Neural progenitor cell (in vitro differentiated cells): ENCODE measurements at regions not wholly inside any gene's neighbourhood (a gene's known extent, or its start where the extent isn't known, plus 50 kb on each side); places are given as distances from the start of the nearest gene placed in this dataset.

Experiments
- DNase-seq: peaks from one replicate; pipeline ENCODE4 v3.0.0-alpha.2; 2016; ENCODE audit warnings: low spot score
- H2AFZ ChIP-seq: fragments of 200-600 bp; sonication (generic); replicated peaks from 2 replicates; pipeline ENCODE4 v1.6.1; 2016; ENCODE audit warnings: antibody characterized with exemption
- H3F3A ChIP-seq: fragments of 200-600 bp; sonication (generic); 2 replicates; pipeline ENCODE4 v1.6.1; 2016; ENCODE audit warnings: antibody characterized with exemption, low read depth
- H3K27ac ChIP-seq: fragments of 200-600 bp; sonication (generic); 2 replicates; pipeline ENCODE4 v1.5.1; 2016; ENCODE audit warnings: mild to moderate bottlenecking
- H3K27me3 ChIP-seq: fragments of 200-600 bp; sonication (generic); 2 replicates; pipeline ENCODE4 v1.6.1; 2016; ENCODE audit warnings: mild to moderate bottlenecking, moderate library complexity
- H3K36me3 ChIP-seq: fragments of 200-600 bp; sonication (generic); 2 replicates; pipeline ENCODE4 v1.5.1; 2016
- H3K4me1 ChIP-seq: fragments of 200-600 bp; sonication (generic); 2 replicates; pipeline ENCODE4 v1.6.1; 2016; ENCODE audit warnings: mixed run types
- H3K4me2 ChIP-seq: fragments of 200-600 bp; sonication (generic); 2 replicates; pipeline ENCODE4 v1.6.1; 2016
- H3K4me3 ChIP-seq: fragments of 200-600 bp; sonication (generic); 2 replicates; pipeline ENCODE4 v1.5.1; 2016
- H3K79me2 ChIP-seq: fragments of 200-600 bp; sonication (generic); 2 replicates; pipeline ENCODE4 v1.6.1; 2016; ENCODE audit warnings: low read depth
- H3K9ac ChIP-seq: fragments of 200-600 bp; sonication (generic); 2 replicates; pipeline ENCODE4 v1.6.1; 2016
- H3K9me3 ChIP-seq: fragments of 200-600 bp; sonication (generic); 2 replicates; pipeline ENCODE4 v1.5.1; 2016; ENCODE audit warnings: low read depth
- H4K20me1 ChIP-seq: fragments of 200-600 bp; sonication (generic); 2 replicates; pipeline ENCODE4 v1.6.1; 2016; ENCODE audit warnings: low read depth
- H3K27ac Mint-ChIP-seq: 3 replicates; pipeline ENCODE4 v1.8.0; 2021; ENCODE audit warnings: mixed read lengths
- H3K27me3 Mint-ChIP-seq: 2 replicates; pipeline ENCODE4 v1.8.0; 2022; ENCODE audit warnings: low read depth, mild to moderate bottlenecking, inconsistent platforms, moderate library complexity, mixed read lengths; ENCODE audit not compliant: insufficient read depth
- H3K36me3 Mint-ChIP-seq: 3 replicates; pipeline ENCODE4 v1.8.0; 2021; ENCODE audit warnings: mixed read lengths
- H3K4me1 Mint-ChIP-seq: 3 replicates; pipeline ENCODE4 v1.8.0; 2021; ENCODE audit warnings: mixed read lengths
- H3K4me3 Mint-ChIP-seq: 3 replicates; pipeline ENCODE4 v1.8.0; 2021; ENCODE audit warnings: mild to moderate bottlenecking, moderate library complexity, mixed read lengths
- H3K9me3 Mint-ChIP-seq: 3 replicates; pipeline ENCODE4 v1.8.0; 2020; ENCODE audit warnings: mixed read lengths
- CTCF ChIP-seq: fragments of 200-600 bp; sonication (generic); IDR thresholded peaks from 2 replicates; pipeline ENCODE4 v1.5.1; 2017; ENCODE audit warnings: antibody characterized with exemption, mild to moderate bottlenecking
- EZH2 ChIP-seq: fragments of 200-600 bp; sonication (generic); IDR thresholded peaks from 2 replicates; pipeline ENCODE4 v1.6.1; 2017; ENCODE audit warnings: antibody characterized with exemption, mild to moderate bottlenecking, moderate library complexity
- EZH2phosphoT487 ChIP-seq: fragments of 200-600 bp; sonication (generic); IDR thresholded peaks from 2 replicates; pipeline ENCODE4 v1.6.1; 2017; ENCODE audit warnings: antibody characterized with exemption

- Histone ChIP-seq H3K79me2 (no peaks in the 10 kb centered on the region), H3K27ac (no peak overlapping the region), H3K4me3 (no peak overlapping the region), H3K4me2 (no peak overlapping the region), H3K9me3 (no peaks in the 10 kb centered on the region), H3K4me1 (no peaks in the 10 kb centered on the region), H3F3A (no peaks in the 10 kb centered on the region), H3K9ac (no peak overlapping the region), H4K20me1 (no peaks in the 10 kb centered on the region), H2AFZ (no peak overlapping the region), H3K36me3 (no peaks in the 10 kb centered on the region), H3K27me3 (no peaks in the 10 kb centered on the region)
- DNase-seq: no peak
- H3K36me3 Mint-ChIP-seq: no peaks in the 10 kb centered on the region
- no peak overlapping the region for H3K27ac Mint-ChIP-seq
- H3K4me1 Mint-ChIP-seq: no peaks in the 10 kb centered on the region
- H3K4me3 Mint-ChIP-seq: no peak overlapping the region
- TF ChIP-seq EZH2phosphoT487: no peak
- no peak for TF ChIP-seq CTCF
- no peak for TF ChIP-seq EZH2
- no peaks in the 10 kb centered on the region for H3K9me3 Mint-ChIP-seq
- no peaks in the 10 kb centered on the region for H3K27me3 Mint-ChIP-seq
These were observed 132.1 kb upstream of the MARCHF11 start for GRCh38 chr5:16311666-16312065.

GRCh38 chr5:16306812-16307211 lies 127.2 kb upstream of the MARCHF11 start:
- Mint-ChIP-seq H3K4me1 (no peaks in the 10 kb centered on the region), H3K27ac (no peak overlapping the region), H3K9me3 (no peaks in the 10 kb centered on the region), H3K27me3 (peaks cover 3% of the 10 kb centered on the region), H3K36me3 (no peaks in the 10 kb centered on the region), H3K4me3 (no peak overlapping the region)
- DNase-seq: no peak
- no peak overlapping the region for H3K9ac ChIP-seq
- no peaks in the 10 kb centered on the region for H3K79me2 ChIP-seq
- no peaks in the 10 kb centered on the region for H4K20me1 ChIP-seq
- no peak overlapping the region for H3K27ac ChIP-seq
- no peaks in the 10 kb centered on the region for H3K27me3 ChIP-seq
- TF ChIP-seq CTCF: no peak
- no peak for TF ChIP-seq EZH2phosphoT487
- no peak for TF ChIP-seq EZH2
- H3F3A ChIP-seq: no peaks in the 10 kb centered on the region
- H2AFZ ChIP-seq: no peak overlapping the region
- H3K36me3 ChIP-seq: no peaks in the 10 kb centered on the region
- H3K4me3 ChIP-seq: no peak overlapping the region
- no peaks in the 10 kb centered on the region for H3K9me3 ChIP-seq
- H3K4me1 ChIP-seq: no peaks in the 10 kb centered on the region
- no peak overlapping the region for H3K4me2 ChIP-seq

GRCh38 chr5:16304846-16305245 lies 125.3 kb upstream of the MARCHF11 start:
- H3K27me3 Mint-ChIP-seq: peaks cover 3% of the 10 kb centered on the region
- TF ChIP-seq CTCF (no peak), EZH2phosphoT487 (no peak), EZH2 (no peak)
- Histone ChIP-seq H3K4me3 (no peak overlapping the region), H4K20me1 (no peaks in the 10 kb centered on the region), H3K79me2 (no peaks in the 10 kb centered on the region), H3K27me3 (no peaks in the 10 kb centered on the region), H3K9me3 (no peaks in the 10 kb centered on the region), H3K36me3 (no peaks in the 10 kb centered on the region), H3F3A (no peaks in the 10 kb centered on the region), H2AFZ (no peak overlapping the region), H3K9ac (no peak overlapping the region), H3K4me1 (no peaks in the 10 kb centered on the region), H3K27ac (no peak overlapping the region), H3K4me2 (no peak overlapping the region)
- no peak overlapping the region for H3K4me3 Mint-ChIP-seq
- H3K9me3 Mint-ChIP-seq: no peaks in the 10 kb centered on the region
- H3K27ac Mint-ChIP-seq: no peak overlapping the region
- H3K36me3 Mint-ChIP-seq: no peaks in the 10 kb centered on the region
- H3K4me1 Mint-ChIP-seq: peaks cover 5% of the 10 kb centered on the region
- no peak for DNase-seq

- no peak overlapping the region for H3K4me3 ChIP-seq
- H3F3A ChIP-seq: no peaks in the 10 kb centered on the region
- H3K4me1 ChIP-seq: no peaks in the 10 kb centered on the region
- no peak overlapping the region for H3K9ac ChIP-seq
- peaks cover 19% of the 10 kb centered on the region for H3K9me3 Mint-ChIP-seq
- H4K20me1 ChIP-seq: no peaks in the 10 kb centered on the region
- no peak for TF ChIP-seq CTCF
- TF ChIP-seq EZH2: no peak
- no peak for TF ChIP-seq EZH2phosphoT487
- no peaks in the 10 kb centered on the region for H3K9me3 ChIP-seq
- H3K27ac ChIP-seq: no peak overlapping the region
- no peaks in the 10 kb centered on the region for H3K36me3 Mint-ChIP-seq
- no peak overlapping the region for H2AFZ ChIP-seq
- peaks cover 7% of the 10 kb centered on the region for H3K4me1 Mint-ChIP-seq
- H3K4me3 Mint-ChIP-seq: no peak overlapping the region
- no peak overlapping the region for H3K27ac Mint-ChIP-seq
- DNase-seq: no peak
- no peaks in the 10 kb centered on the region for H3K27me3 Mint-ChIP-seq
- no peaks in the 10 kb centered on the region for H3K79me2 ChIP-seq
- H3K27me3 ChIP-seq: no peaks in the 10 kb centered on the region
- no peak overlapping the region for H3K4me2 ChIP-seq
- H3K36me3 ChIP-seq: no peaks in the 10 kb centered on the region
These were observed 117.4 kb upstream of the MARCHF11 start for GRCh38 chr5:16296946-16297345.
